ENCODE measurements at regions not wholly inside any gene's neighbourhood (a gene's known extent, or its start where the extent isn't known, plus 50 kb on each side); places are given as distances from the start of the nearest gene placed in this dataset.

- TF ChIP-seq CTCF (IDR thresholded peaks at IDR 0.05; ENCODE audit: low read length), result no peak
- no peak for TF ChIP-seq EZH2 (IDR thresholded peaks at IDR 0.05; ENCODE audit: borderline replicate concordance, low read length)
- H3K27ac ChIP-seq (ENCODE audit: low read depth, low read length, poor library complexity, severe bottlenecking), result no peak overlapping the region
Measured at GRCh38 chr7:126236261-126236660, 1016.5 kb downstream of the GRM8 start.

GRCh38 chr7:126228356-126229061 is 1024.2 kb downstream of the GRM8 start:
- Histone ChIP-seq H3K9me2 (ENCODE audit: low read depth, low read length) (no peaks in the 10 kb centered on the region), H3K4me2 (ENCODE audit: low read length) (no peak overlapping the region), H3K79me2 (ENCODE audit: insufficient read depth, low read length) (no peaks in the 10 kb centered on the region), H3K4me1 (ENCODE audit: insufficient read depth, low read length, severe bottlenecking) (no peaks in the 10 kb centered on the region), H3F3A (ENCODE audit: insufficient read depth, low read length) (no peaks in the 10 kb centered on the region), H3K9me3 (ENCODE audit: low read length) (no peaks in the 10 kb centered on the region), H3K9ac (ENCODE audit: low read length) (no peak overlapping the region), H3K36me3 (ENCODE audit: insufficient read depth, low read length) (no peaks in the 10 kb centered on the region), H3K27me3 (ENCODE audit: insufficient read depth, low read length) (no peaks in the 10 kb centered on the region), H4K20me1 (ENCODE audit: insufficient read depth, low read length) (no peaks in the 10 kb centered on the region), H3K27ac (ENCODE audit: low read depth, low read length, poor library complexity, severe bottlenecking) (no peak overlapping the region), H3K4me3 (ENCODE audit: low read depth, low read length, poor library complexity, severe bottlenecking) (no peak overlapping the region), H2AFZ (ENCODE audit: low read length) (no peak overlapping the region)
- no peak for TF ChIP-seq CTCF (IDR thresholded peaks at IDR 0.05; ENCODE audit: low read length)
- TF ChIP-seq EZH2 (IDR thresholded peaks at IDR 0.05; ENCODE audit: borderline replicate concordance, low read length), result no peak

More at GRCh38 chr7:126236261-126236660, 1016.5 kb downstream of the GRM8 start:
- Histone ChIP-seq H3K4me3 (ENCODE audit: low read depth, low read length, poor library complexity, severe bottlenecking) (no peak overlapping the region), H4K20me1 (ENCODE audit: insufficient read depth, low read length) (no peaks in the 10 kb centered on the region), H2AFZ (ENCODE audit: low read length) (no peak overlapping the region), H3F3A (ENCODE audit: insufficient read depth, low read length) (no peaks in the 10 kb centered on the region), H3K9me3 (ENCODE audit: low read length) (no peaks in the 10 kb centered on the region), H3K27me3 (ENCODE audit: insufficient read depth, low read length) (no peaks in the 10 kb centered on the region), H3K36me3 (ENCODE audit: insufficient read depth, low read length) (no peaks in the 10 kb centered on the region), H3K4me1 (ENCODE audit: insufficient read depth, low read length, severe bottlenecking) (no peaks in the 10 kb centered on the region), H3K79me2 (ENCODE audit: insufficient read depth, low read length) (no peaks in the 10 kb centered on the region), H3K9me2 (ENCODE audit: low read depth, low read length) (no peaks in the 10 kb centered on the region), H3K4me2 (ENCODE audit: low read length) (no peak overlapping the region), H3K9ac (ENCODE audit: low read length) (no peak overlapping the region)

- Histone ChIP-seq H3K27ac (ENCODE audit: low read depth, low read length, poor library complexity, severe bottlenecking) (no peak overlapping the region), H3K9ac (ENCODE audit: low read length) (no peak overlapping the region), H3K27me3 (ENCODE audit: insufficient read depth, low read length) (no peaks in the 10 kb centered on the region), H3K4me2 (ENCODE audit: low read length) (no peak overlapping the region), H3K4me1 (ENCODE audit: insufficient read depth, low read length, severe bottlenecking) (no peaks in the 10 kb centered on the region), H4K20me1 (ENCODE audit: insufficient read depth, low read length) (no peaks in the 10 kb centered on the region), H3K9me3 (ENCODE audit: low read length) (no peaks in the 10 kb centered on the region), H3K4me3 (ENCODE audit: low read depth, low read length, poor library complexity, severe bottlenecking) (no peak overlapping the region), H3K36me3 (ENCODE audit: insufficient read depth, low read length) (no peaks in the 10 kb centered on the region), H3K79me2 (ENCODE audit: insufficient read depth, low read length) (no peaks in the 10 kb centered on the region), H2AFZ (ENCODE audit: low read length) (no peak overlapping the region), H3K9me2 (ENCODE audit: low read depth, low read length) (no peaks in the 10 kb centered on the region), H3F3A (ENCODE audit: insufficient read depth, low read length) (no peaks in the 10 kb centered on the region)
- TF ChIP-seq EZH2 (IDR thresholded peaks at IDR 0.05; ENCODE audit: borderline replicate concordance, low read length), result no peak
- no peak for TF ChIP-seq CTCF (IDR thresholded peaks at IDR 0.05; ENCODE audit: low read length)
Measured at GRCh38 chr7:126227643-126228042, 1025.1 kb downstream of the GRM8 start.

Measured in OCI-LY1 (cell line).